T1000 (cell line): ENCODE measurements at regions not wholly inside any gene's neighbourhood (a gene's known extent, or its start where the extent isn't known, plus 50 kb on each side); places are given as distances from the start of the nearest gene placed in this dataset.
"Not testable (repeated sequence)": the region's sequence is repeated elsewhere in the genome, so short reads cannot be mapped to it uniquely, and the experiment has no call there.

Source experiments
- DNase-seq: peaks from one replicate; lab custom pipeline; 2025; ENCODE audit warnings: mixed read lengths; lab: John Stamatoyannopoulos, UW

GRCh38 chr5:94102849-94103248 lies 361.4 kb upstream of the POU5F2 start:
- no peak for DNase-seq

- DNase-seq, result not testable (repeated sequence)
These were observed 356.0 kb upstream of the POU5F2 start for GRCh38 chr5:94097384-94097783.

GRCh38 chr5:94094793-94095441 lies 353.5 kb upstream of the POU5F2 start:
- no peak for DNase-seq

DNA sequence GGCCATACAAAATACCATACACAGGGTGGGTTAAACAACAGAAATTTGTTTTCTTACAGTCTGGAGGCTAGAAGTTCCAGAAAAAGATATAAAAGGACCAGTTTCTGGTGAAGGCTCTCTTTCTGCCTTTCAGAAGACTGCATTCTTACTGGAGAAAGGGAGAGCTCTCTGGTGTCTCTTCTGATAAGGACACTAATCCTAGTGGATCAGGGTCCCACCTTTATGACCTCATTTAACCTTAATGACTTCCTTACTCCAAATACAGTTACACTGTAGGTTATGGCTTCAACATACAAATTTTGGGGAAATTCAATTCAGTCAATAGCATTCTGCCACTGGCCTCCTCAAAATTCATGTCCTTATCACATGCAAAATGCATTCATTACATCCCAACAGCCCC lies 351.9 kb upstream of the POU5F2 start:
- no peak for DNase-seq

- DNase-seq, result not testable (repeated sequence)
These were observed 345.2 kb upstream of the POU5F2 start for GRCh38 chr5:94086635-94087034.

- no peak for DNase-seq
These were observed 344.8 kb upstream of the POU5F2 start for GRCh38 chr5:94086194-94086593.

GRCh38 chr5:94082405-94082804 lies 341.0 kb upstream of the POU5F2 start:
- DNase-seq, result no peak

DNA sequence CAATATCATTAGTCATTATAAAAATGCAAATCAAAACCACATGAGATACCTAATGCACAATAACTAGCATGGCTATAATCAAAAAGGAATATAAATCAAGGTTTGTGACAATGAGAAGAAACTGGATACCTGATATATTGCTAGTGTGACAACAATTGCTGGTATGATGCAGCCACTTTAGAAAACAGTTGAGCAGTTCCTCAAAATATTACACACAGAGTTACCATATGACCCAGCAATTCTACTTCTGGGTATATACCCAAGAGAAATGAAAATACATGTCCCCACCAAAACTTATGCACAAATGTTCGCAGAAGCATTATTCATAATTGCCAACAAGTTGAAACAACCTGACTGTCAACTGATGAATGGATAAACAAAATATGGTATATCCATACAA lies 339.7 kb upstream of the POU5F2 start:
- no peak for DNase-seq

DNA sequence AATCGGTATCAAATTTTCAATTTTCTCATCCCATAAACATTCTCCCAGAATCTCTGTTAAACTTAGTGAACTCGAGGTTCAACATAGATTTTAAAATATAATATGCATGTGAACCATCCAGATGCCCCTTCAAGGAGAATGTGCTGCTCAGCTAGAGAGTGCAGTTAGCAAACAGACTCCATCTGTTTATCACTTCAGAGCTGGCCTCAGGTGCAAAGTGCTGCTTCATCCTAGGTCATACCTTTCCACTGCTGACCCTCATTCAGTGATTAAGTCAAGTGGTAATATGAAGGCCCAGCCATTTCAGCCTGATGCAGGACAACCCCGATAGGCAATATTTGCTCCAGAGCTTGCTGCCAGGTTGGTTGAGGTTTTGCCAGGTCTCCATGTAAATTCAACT lies 339.0 kb upstream of the POU5F2 start:
- no peak for DNase-seq

- no peak for DNase-seq
These were observed 330.7 kb upstream of the POU5F2 start for GRCh38 chr5:94072116-94072515.

DNA sequence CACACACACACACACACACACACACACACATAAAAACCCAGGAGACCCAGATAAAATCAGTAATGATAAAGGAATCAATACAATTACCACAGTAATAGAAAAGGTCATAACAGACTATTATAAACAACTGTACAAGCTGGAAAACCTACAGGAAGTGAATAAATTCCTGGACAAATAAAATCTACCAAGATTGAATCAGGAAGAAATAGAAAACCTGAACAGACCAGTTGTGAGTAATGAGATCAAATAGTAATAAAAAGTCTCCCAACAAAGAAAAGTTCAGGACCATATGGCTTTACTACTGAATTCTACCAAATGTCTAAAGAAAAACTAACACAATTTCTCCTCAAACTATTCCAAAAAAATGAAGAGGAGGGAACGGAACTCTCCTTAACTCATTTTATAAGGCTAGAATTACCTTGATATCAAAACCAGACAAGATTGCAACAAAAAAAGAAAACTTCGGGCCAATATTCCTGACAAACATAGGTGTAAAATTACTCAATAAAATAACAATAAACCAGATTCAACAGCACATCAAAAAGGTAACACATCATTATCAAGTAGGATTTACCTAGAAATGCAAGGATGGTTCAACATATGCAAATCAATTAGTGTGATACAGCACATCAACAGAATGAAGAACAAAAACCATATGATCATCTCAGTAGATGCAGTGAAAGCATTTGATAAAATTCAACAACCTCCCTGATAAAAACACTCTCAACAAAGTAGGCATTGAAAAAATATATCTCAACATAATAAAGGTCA lies 325.2 kb upstream of the POU5F2 start:
- DNase-seq, result no peak

DNA sequence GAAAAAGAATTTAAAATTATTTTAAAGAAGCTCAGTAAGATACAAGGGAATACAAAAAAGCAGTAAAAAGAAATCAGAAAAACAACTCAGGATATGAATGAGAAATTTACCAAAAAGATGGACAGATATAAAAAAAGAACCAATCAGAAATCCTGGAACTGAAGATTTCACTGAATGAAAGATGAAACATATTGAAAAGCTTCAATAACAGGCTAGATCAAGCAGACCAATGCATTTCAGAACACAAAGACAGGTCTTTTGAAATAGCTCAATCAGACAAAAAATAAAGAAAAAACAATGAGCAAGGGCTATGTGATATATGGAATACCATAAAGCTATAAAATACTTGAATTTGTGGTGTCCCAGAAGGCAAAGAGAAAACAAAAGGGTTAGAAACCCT lies 322.6 kb upstream of the POU5F2 start:
- no peak for DNase-seq

GRCh38 chr5:94057655-94058054 lies 316.3 kb upstream of the POU5F2 start:
- no peak for DNase-seq

- no peak for DNase-seq
These were observed 315.8 kb upstream of the POU5F2 start for GRCh38 chr5:94057217-94057616.

DNA sequence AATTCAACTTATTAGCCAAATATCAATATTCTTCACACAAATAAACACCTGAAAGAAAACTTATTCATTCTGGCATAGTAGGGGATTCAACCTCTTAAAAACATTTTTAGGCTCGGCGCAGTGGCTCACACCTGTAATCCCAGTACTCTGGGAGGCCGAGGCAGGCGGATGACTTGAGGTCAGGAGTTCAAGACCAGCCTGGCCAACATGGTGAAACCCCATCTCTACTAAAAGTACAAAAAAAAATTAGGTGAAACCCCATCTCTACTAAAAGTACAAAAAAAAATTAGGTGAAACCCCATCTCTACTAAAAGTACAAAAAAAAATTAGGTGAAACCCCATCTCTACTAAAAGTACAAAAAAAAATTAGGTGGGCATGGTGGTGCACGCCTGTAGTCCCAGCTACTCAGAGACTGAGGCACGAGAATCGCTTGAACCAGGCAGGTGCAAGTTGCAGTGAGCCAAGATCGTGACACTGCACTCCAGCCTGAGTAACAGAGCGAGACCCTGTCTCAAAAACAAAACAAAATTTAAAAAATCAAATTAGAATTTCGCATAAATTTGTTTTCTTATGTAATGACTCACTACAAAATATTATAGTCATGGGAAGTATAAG lies 308.0 kb upstream of the POU5F2 start:
- not testable (repeated sequence) for DNase-seq

DNA sequence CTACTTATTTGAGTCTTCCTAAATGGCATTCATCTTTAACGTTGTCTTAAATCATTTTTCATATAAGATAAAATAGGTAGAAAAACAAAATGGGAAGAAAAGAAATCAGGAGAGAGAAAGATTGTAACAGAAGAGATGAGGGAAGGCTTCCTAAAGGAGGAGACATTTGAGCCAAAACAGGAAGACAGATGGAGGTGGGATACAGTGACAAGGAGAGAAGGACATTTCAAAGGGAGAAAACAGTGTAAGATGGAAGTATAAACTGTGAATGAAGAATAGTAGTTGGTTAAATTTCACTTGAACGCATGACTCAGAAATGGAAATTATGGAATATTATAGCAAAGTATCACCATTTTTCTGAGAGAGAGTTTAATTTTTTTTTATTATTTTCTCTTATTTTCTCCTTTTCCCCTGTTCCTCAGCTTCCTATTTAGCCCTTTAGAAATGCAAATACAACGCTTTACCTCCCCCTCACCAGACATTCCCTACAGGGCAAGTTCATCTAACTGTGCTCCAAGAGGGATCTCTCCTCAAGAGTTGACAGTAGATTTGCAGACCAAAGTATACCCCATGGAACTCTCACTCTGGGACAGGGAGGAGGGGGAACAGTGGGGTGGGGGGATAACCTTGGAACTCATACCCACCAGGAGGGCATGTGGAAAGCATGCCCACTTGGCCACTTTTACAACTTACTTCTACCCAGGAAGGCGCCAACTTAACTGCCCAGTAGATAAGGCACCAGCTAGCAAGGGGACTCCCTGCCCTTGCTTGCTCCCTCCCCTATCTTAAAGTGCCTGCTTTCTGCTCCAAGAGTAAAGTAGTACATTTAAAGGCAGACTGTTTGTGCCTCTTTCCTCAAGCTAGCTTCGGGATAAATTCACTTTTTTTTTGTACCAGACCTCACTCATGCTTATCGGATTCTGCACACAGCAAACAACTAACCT lies 304.7 kb upstream of the POU5F2 start:
- no peak for DNase-seq

- DNase-seq, result no peak
These were observed 301.9 kb upstream of the POU5F2 start for GRCh38 chr5:94043311-94043710.

DNA sequence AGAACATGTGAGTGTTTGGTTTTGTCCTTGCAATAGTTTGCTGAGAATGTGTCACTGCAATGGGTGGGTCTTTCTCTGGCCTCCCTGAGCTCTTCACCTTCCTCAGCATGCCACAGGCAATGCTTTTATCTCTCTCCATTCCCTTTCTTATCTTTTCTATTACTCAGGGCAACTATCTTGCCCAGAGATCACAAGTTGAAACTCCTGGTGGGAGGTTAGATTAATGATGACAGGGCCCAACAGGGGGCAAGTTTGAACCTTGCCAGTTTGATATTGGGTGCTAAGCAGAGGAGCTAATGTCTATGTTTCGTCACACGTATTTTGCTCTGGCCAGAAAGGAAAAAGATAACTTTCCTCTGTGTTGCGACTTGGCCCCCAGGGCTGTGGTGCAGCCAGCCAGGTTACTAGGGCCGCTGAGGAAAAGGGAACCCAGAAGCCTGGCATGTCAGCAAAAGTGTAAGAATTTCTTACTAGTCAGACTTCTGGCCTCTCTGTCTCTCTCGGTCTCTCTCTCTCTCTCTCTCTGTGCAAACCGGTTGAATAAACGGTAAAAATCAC lies 299.3 kb upstream of the POU5F2 start:
- DNase-seq, result no peak

- no peak for DNase-seq
These were observed 297.7 kb upstream of the POU5F2 start for GRCh38 chr5:94039101-94039500.

DNA sequence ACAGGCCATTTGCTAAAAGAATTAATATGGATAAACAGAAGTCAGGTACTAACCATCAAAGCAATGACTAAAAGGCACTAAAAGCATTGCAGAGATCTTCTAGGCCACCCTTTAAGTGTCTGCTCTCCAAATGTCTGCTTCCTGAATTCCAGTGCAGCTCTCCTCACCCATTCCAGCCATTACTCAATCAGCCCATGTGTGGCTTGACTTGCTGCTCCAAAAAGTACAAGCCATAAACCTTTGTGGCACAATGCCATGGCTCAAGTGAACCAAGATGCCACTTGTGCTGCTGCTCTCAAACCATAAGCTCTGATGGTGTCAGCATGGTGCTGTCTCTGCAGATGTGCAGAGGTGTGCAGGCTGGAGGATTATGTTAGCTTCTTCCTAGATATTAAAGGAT lies 290.2 kb upstream of the POU5F2 start:
- DNase-seq, result no peak

DNA sequence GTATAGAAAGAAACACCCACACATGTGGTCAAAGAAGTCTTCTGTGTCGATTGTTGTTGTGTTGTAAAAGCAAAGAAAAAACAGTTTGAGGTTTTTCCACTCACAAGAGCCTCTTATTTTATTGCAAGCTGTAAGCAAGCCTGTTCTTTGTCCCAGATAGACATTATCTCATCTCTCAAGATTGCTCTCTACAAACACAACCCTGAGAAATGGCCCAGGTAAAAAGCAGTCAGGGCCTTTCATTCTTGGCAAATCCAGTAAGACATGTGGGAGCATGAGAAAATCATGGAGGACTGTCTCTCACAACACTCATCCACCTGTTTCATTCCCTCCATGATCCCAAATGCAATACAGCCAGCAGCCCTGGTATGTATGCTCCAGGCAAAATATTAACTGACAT lies 286.6 kb upstream of the POU5F2 start:
- no peak for DNase-seq

- no peak for DNase-seq
These were observed 285.7 kb upstream of the POU5F2 start for GRCh38 chr5:94027145-94027544.
